Brain microvascular endothelial cell (primary cell): ENCODE measurements at regions not wholly inside any gene's neighbourhood (a gene's known extent, or its start where the extent isn't known, plus 50 kb on each side); places are given as distances from the start of the nearest gene placed in this dataset.

ENCODE experiments used
- DNase-seq: peaks from one replicate; pipeline ENCODE4 v3.0.0-alpha.2; 2020
- H3K27ac ChIP-seq: fragments of 250-450 bp; sonication (Bioruptor Pico); 2 replicates; pipeline ENCODE4 v1.5.1; 2020; ENCODE audit warnings: mild to moderate bottlenecking, moderate library complexity
- H3K27me3 ChIP-seq: fragments of 250-450 bp; sonication (Bioruptor Pico); replicated peaks from 2 replicates; pipeline ENCODE4 v1.5.1; 2020; ENCODE audit warnings: mild to moderate bottlenecking
- H3K36me3 ChIP-seq: fragments of 250-450 bp; sonication (Bioruptor Pico); replicated peaks from 2 replicates; pipeline ENCODE4 v1.5.1; 2020; ENCODE audit warnings: mild to moderate bottlenecking
- H3K4me3 ChIP-seq: 2 replicates; pipeline ENCODE4 v1.5.1; 2011; ENCODE audit warnings: low read depth, mild to moderate bottlenecking, control low read depth, low read length, moderate library complexity
- CTCF ChIP-seq: IDR thresholded peaks from 2 replicates; pipeline ENCODE4 v1.5.1; 2011; ENCODE audit warnings: low read depth, mild to moderate bottlenecking, moderate library complexity, low read length, control low read depth, inconsistent platforms; ENCODE audit errors: missing control alignments
- in situ Hi-C: cut with HindIII; loops from 2 replicates; pipeline ENCODE4 v1.10.0; 2017; ENCODE audit warnings: low sequenced_read_pairs, low pct_ligation_motif_present

- no peak for DNase-seq
- in situ Hi-C loops: no loop called here
- Histone ChIP-seq H3K27me3 (no peaks in the 10 kb centered on the region), H3K27ac (no peak overlapping the region), H3K4me3 (no peak overlapping the region), H3K36me3 (no peaks in the 10 kb centered on the region)
- no peak for TF ChIP-seq CTCF
These were observed 54.1 kb upstream of the ATP1A1 start for GRCh38 chr1:116318897-116319296.

GRCh38 chr1:116320874-116321273 lies 52.2 kb upstream of the ATP1A1 start:
- H3K27ac ChIP-seq: no peak overlapping the region
- H3K27me3 ChIP-seq: no peaks in the 10 kb centered on the region
- H3K36me3 ChIP-seq: no peaks in the 10 kb centered on the region
- no peak for DNase-seq
- no peak overlapping the region for H3K4me3 ChIP-seq
- in situ Hi-C loops: no loop called here
- no peak for TF ChIP-seq CTCF

GRCh38 chr1:116321766-116322175 lies 51.3 kb upstream of the ATP1A1 start:
- Histone ChIP-seq H3K27me3 (no peaks in the 10 kb centered on the region), H3K4me3 (no peak overlapping the region), H3K27ac (no peak overlapping the region), H3K36me3 (no peaks in the 10 kb centered on the region)
- in situ Hi-C loops: no loop called here
- no peak for TF ChIP-seq CTCF
- no peak for DNase-seq

GRCh38 chr1:116322752-116323405 lies 50.2 kb upstream of the ATP1A1 start:
- Histone ChIP-seq H3K27ac (no peak overlapping the region), H3K36me3 (no peaks in the 10 kb centered on the region), H3K27me3 (no peaks in the 10 kb centered on the region), H3K4me3 (no peak overlapping the region)
- DNase-seq: no peak
- in situ Hi-C loops: no loop called here
- TF ChIP-seq CTCF: no peak
